Epithelial cell of esophagus (primary cell): ENCODE measurements at regions not wholly inside any gene's neighbourhood (a gene's known extent, or its start where the extent isn't known, plus 50 kb on each side); places are given as distances from the start of the nearest gene placed in this dataset.

Experiments
- DNase-seq: peaks from one replicate; pipeline ENCODE4 v3.0.0; 2010; ENCODE audit warnings: low read depth
- H3K4me3 ChIP-seq: 2 replicates; pipeline ENCODE4 v1.5.1; 2011; ENCODE audit warnings: mild to moderate bottlenecking, low read length, control low read depth
- TF ChIP-seq, protein P1 (sequence below): IDR thresholded peaks from 2 replicates; pipeline ENCODE4 v1.5.1; 2011; ENCODE audit warnings: low read depth, mild to moderate bottlenecking, low read length, control low read depth, inconsistent platforms; ENCODE audit not compliant: insufficient read depth; ENCODE audit errors: missing control alignments

GRCh38 chr13:81302125-81302524 lies 961.2 kb upstream of the SPRY2 start:
- no peak for DNase-seq
- TF ChIP-seq, protein P1, sequence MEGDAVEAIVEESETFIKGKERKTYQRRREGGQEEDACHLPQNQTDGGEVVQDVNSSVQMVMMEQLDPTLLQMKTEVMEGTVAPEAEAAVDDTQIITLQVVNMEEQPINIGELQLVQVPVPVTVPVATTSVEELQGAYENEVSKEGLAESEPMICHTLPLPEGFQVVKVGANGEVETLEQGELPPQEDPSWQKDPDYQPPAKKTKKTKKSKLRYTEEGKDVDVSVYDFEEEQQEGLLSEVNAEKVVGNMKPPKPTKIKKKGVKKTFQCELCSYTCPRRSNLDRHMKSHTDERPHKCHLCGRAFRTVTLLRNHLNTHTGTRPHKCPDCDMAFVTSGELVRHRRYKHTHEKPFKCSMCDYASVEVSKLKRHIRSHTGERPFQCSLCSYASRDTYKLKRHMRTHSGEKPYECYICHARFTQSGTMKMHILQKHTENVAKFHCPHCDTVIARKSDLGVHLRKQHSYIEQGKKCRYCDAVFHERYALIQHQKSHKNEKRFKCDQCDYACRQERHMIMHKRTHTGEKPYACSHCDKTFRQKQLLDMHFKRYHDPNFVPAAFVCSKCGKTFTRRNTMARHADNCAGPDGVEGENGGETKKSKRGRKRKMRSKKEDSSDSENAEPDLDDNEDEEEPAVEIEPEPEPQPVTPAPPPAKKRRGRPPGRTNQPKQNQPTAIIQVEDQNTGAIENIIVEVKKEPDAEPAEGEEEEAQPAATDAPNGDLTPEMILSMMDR, result no peak

DNA sequence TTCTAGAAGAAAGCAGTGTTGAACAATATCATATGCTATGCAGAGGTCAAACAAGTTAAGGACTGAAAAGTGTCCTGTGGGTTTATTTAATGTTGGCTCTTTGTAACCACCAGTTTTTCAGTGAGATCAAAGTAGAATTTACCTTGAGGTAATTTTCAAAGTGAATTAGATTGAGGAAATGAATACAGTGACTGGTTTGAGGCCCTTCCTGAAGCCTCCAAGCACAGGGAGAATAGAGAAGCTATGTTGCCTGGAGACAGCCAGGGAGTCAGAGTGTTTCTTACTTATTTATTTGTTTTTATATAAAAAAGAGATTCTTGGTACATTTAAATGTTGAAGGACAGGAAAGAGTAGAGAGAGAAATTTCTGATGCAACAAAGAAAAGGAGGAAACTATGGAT lies 954.3 kb upstream of the SPRY2 start:
- DNase-seq, result no peak
- no peak overlapping the region for H3K4me3 ChIP-seq
- TF ChIP-seq, protein P1, result no peak

More at GRCh38 chr13:81302125-81302524, 961.2 kb upstream of the SPRY2 start:
- no peak overlapping the region for H3K4me3 ChIP-seq

- DNase-seq, result no peak
- TF ChIP-seq, protein P1, result no peak
- H3K4me3 ChIP-seq, result no peak overlapping the region
Measured at GRCh38 chr13:81293594-81294164, 952.8 kb upstream of the SPRY2 start.

GRCh38 chr13:81283561-81283960 lies 942.6 kb upstream of the SPRY2 start:
- no peak overlapping the region for H3K4me3 ChIP-seq
- no peak for DNase-seq
- TF ChIP-seq, protein P1, result no peak

DNA sequence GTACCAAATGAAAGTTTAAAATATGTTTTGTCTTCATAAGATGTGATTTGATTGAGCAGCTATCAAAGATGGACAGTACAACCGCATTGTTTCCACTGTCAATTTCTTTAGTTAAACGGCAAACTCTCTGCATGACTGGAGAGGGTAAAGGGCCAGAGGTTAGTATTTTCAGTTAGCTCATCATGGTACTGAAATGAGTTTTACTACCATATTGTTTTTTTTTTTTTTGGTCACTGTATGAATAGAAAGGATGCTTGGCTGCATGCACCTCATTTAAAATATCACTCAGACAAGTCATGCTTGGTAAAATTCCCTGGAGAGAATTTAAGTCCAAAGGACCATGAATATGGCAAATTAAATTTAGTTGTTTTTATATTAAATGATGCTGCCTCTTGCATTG lies 942.1 kb upstream of the SPRY2 start:
- TF ChIP-seq, protein P1, result no peak
- no peak for DNase-seq

DNA sequence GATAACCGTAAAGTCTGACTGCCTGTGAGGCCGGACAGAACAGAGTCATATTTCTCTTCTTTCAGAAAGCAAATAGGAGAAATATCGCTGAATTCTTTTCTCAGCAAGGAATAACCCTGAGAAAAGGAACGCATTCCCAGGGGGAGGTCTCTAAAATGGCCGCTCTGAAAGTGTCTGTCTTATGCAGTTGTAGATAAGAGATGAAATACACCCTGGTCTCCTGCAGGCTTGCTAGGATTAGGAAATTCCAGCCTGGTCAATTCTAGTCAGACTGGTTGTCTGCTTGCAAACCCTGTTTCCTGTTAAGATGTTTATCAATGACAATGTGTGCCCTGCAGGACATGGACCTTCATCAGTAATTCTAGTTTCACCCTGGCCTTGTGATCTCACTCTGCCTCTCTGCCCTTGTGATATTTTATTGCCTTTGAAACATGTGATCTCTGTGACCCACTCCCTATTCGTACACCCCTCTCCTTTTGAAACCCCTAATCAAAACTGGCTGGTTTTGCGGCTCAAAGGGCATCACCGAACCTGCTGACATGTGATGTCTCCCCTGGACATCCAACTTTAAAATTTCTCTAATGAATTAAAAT lies 934.8 kb upstream of the SPRY2 start:
- H3K4me3 ChIP-seq, result no peak overlapping the region
- peak; percentile 18 for DNase-seq
- TF ChIP-seq, protein P1, result no peak

More for the DNA sequence above, 942.1 kb upstream of the SPRY2 start:
- no peak overlapping the region for H3K4me3 ChIP-seq

- peak; percentile 70 for DNase-seq
- TF ChIP-seq, protein P1, result no peak
- no peak overlapping the region for H3K4me3 ChIP-seq
Measured at GRCh38 chr13:81247711-81248110, 906.8 kb upstream of the SPRY2 start.
